ENCODE measurements at regions not wholly inside any gene's neighbourhood (a gene's known extent, or its start where the extent isn't known, plus 50 kb on each side); places are given as distances from the start of the nearest gene placed in this dataset.

DNA sequence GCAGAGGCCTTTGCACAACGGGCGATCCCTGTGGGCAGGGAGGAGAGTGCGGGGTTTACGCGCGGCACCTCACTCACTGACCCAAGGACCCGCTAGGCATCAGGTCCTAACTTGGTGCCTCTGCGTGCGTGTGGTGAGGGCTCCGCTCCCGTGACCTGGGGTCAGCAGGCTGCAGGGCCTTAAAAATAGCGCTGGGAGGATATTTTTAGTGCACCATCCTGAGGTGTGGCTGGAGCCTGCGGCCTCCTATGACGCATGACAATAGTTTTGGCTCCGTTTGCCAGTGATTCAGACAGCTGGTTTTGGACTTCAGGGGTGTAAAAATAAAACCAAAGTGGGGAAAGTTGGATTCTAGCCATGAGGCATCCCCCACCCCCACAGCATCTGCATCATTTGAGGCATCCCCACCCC, 139.0 kb downstream of the FAM43A start:
- no peak for TF ChIP-seq GFI1B (tag by site-specific recombination; IDR thresholded peaks at IDR 0.05)
- TF ChIP-seq, protein P1, sequence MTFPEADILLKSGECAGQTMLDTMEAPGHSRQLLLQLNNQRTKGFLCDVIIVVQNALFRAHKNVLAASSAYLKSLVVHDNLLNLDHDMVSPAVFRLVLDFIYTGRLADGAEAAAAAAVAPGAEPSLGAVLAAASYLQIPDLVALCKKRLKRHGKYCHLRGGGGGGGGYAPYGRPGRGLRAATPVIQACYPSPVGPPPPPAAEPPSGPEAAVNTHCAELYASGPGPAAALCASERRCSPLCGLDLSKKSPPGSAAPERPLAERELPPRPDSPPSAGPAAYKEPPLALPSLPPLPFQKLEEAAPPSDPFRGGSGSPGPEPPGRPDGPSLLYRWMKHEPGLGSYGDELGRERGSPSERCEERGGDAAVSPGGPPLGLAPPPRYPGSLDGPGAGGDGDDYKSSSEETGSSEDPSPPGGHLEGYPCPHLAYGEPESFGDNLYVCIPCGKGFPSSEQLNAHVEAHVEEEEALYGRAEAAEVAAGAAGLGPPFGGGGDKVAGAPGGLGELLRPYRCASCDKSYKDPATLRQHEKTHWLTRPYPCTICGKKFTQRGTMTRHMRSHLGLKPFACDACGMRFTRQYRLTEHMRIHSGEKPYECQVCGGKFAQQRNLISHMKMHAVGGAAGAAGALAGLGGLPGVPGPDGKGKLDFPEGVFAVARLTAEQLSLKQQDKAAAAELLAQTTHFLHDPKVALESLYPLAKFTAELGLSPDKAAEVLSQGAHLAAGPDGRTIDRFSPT (tag by site-specific recombination; IDR thresholded peaks at IDR 0.05), result no peak
- no peak for TF ChIP-seq ZNF629 (tag by site-specific recombination; IDR thresholded peaks at IDR 0.05)
- TF ChIP-seq CTCF (tag by site-specific recombination; IDR thresholded peaks at IDR 0.05), result no peak
- no peak for TF ChIP-seq ZBTB7A (tag by site-specific recombination; IDR thresholded peaks at IDR 0.05; ENCODE audit: low read depth)
- no peak for TF ChIP-seq ZNF324 (tag by site-specific recombination; IDR thresholded peaks at IDR 0.05)
- TF ChIP-seq ZNF146 (tag by site-specific recombination; IDR thresholded peaks at IDR 0.05), result no peak
